IMR-90 (cell line): ENCODE measurements at regions not wholly inside any gene's neighbourhood (a gene's known extent, or its start where the extent isn't known, plus 50 kb on each side); places are given as distances from the start of the nearest gene placed in this dataset.
A peak's percentile ranks its signal among the peaks of the same experiment; 100 is the strongest.

ENCODE experiments used
- ATAC-seq: fragments of 200-7000 bp; cut with Tn5 transposase; 2 replicates; pipeline ENCODE4 v1.9.1; 2020; ENCODE audit warnings: low read depth, mild to moderate bottlenecking, moderate library complexity
- BruUV-seq: library from RNA; stranded (reverse); fragments of 400-500 nt; replicated peaks from 2 replicates; lab custom pipeline; 2021; lab: Mats Ljungman, UMichigan
- CTCF ChIA-PET: fragments of 300-600 bp; formaldehyde crosslinking; extraction: SDS; loops from one replicate; lab custom pipeline; 2021; ENCODE audit warnings: antibody characterized with exemption; lab: Yijun Ruan, JAX
- POLR2A ChIA-PET: fragments of 300-600 bp; sonication (Branson Sonifier 250); formaldehyde crosslinking; loops from one replicate; lab custom pipeline; 2022; ENCODE audit warnings: antibody characterized with exemption; ENCODE audit not compliant: unreplicated experiment; lab: Charles Lee
- DNase-seq: peaks from one replicate; pipeline ENCODE4 v3.0.0; 2013
- H2AFZ ChIP-seq: replicated peaks from 2 replicates; pipeline ENCODE3; 2013; ENCODE audit warnings: low read length, mild to moderate bottlenecking; ENCODE audit not compliant: poor library complexity
- H2AK5ac ChIP-seq: 2 replicates; pipeline ENCODE4 v1.6.1; 2013; ENCODE audit warnings: low read depth, low read length, inconsistent platforms
- H2AK9ac ChIP-seq: replicated peaks from 2 replicates; pipeline ENCODE3; 2013; ENCODE audit warnings: mild to moderate bottlenecking, low read depth, low read length, moderate library complexity; ENCODE audit not compliant: poor library complexity
- H2BK120ac ChIP-seq: 2 replicates; pipeline ENCODE4 v1.6.1; 2013; ENCODE audit warnings: low read depth, low read length, inconsistent platforms
- H2BK15ac ChIP-seq: 3 replicates; pipeline ENCODE4 v1.6.1; 2013; ENCODE audit warnings: low read depth, low read length, inconsistent platforms
- H2BK20ac ChIP-seq: 2 replicates; pipeline ENCODE4 v1.6.1; 2013; ENCODE audit warnings: low read depth, mild to moderate bottlenecking, inconsistent platforms, low read length, moderate library complexity
- H2BK5ac ChIP-seq: 2 replicates; pipeline ENCODE4 v1.6.1; 2013; ENCODE audit warnings: mild to moderate bottlenecking, low read depth, low read length, inconsistent platforms; ENCODE audit not compliant: poor library complexity, severe bottlenecking
- H3K14ac ChIP-seq: replicated peaks from 2 replicates; pipeline ENCODE4 v1.6.1; 2013; ENCODE audit warnings: low read depth, low read length, inconsistent platforms
- H3K18ac ChIP-seq: 2 replicates; pipeline ENCODE4 v1.6.1; 2013; ENCODE audit warnings: low read depth, low read length, control low read depth
- H3K23ac ChIP-seq: 2 replicates; pipeline ENCODE4 v1.6.1; 2013; ENCODE audit warnings: low read depth, low read length, inconsistent platforms
- H3K27ac ChIP-seq: 2 replicates; pipeline ENCODE4 v1.5.1; 2013; ENCODE audit warnings: mild to moderate bottlenecking, control low read depth, low read length; ENCODE audit not compliant: insufficient read depth
- H3K27me3 ChIP-seq: 2 replicates; pipeline ENCODE4 v1.6.1; 2013; ENCODE audit warnings: low read length; ENCODE audit not compliant: control insufficient read depth, insufficient read depth
- H3K36me3 ChIP-seq: 2 replicates; pipeline ENCODE4 v1.6.1; 2013; ENCODE audit warnings: low read length, mixed read lengths; ENCODE audit not compliant: control insufficient read depth, insufficient read depth
- H3K4ac ChIP-seq: 2 replicates; pipeline ENCODE4 v1.6.1; 2013; ENCODE audit warnings: low read depth, low read length, inconsistent platforms
- H3K4me1 ChIP-seq: 2 replicates; pipeline ENCODE4 v1.6.1; 2013; ENCODE audit warnings: low read length, mixed read lengths; ENCODE audit not compliant: control insufficient read depth, insufficient read depth
- H3K4me2 ChIP-seq: 2 replicates; pipeline ENCODE4 v1.6.1; 2013; ENCODE audit warnings: low read depth, mild to moderate bottlenecking, control low read depth, low read length, moderate library complexity
- H3K4me3 ChIP-seq: 2 replicates; pipeline ENCODE4 v1.5.1; 2013; ENCODE audit warnings: low read depth, mild to moderate bottlenecking, control low read depth, low read length, moderate library complexity; ENCODE audit not compliant: insufficient read depth
- H3K56ac ChIP-seq: 2 replicates; pipeline ENCODE4 v1.6.1; 2013; ENCODE audit warnings: low read length, inconsistent platforms; ENCODE audit not compliant: insufficient read depth; ENCODE audit errors: extremely low read depth
- H3K79me1 ChIP-seq, 2 experiments: 2 replicates each; pipeline ENCODE4 v1.6.1; 2013; ENCODE audit warnings: low read length in 2 of 2, inconsistent platforms in 1 of 2, low read depth in 1 of 2
- H3K9ac ChIP-seq: 2 replicates; pipeline ENCODE4 v1.6.1; 2013; ENCODE audit warnings: low read depth, low read length, control low read depth
- H3K9me1 ChIP-seq: 2 replicates; pipeline ENCODE4 v1.6.1; 2013; ENCODE audit warnings: low read length, inconsistent platforms; ENCODE audit not compliant: insufficient read depth
- H3K9me3 ChIP-seq: 2 replicates; pipeline ENCODE4 v1.6.1; 2013; ENCODE audit warnings: low read length; ENCODE audit not compliant: control insufficient read depth, insufficient read depth
- H4K20me1 ChIP-seq: 2 replicates; pipeline ENCODE4 v1.6.1; 2013; ENCODE audit warnings: low read length, inconsistent platforms; ENCODE audit not compliant: insufficient read depth
- H4K5ac ChIP-seq: 2 replicates; pipeline ENCODE4 v1.6.1; 2013; ENCODE audit warnings: mild to moderate bottlenecking, low read depth, low read length, control low read depth
- H4K8ac ChIP-seq, 2 experiments: 2 replicates each; pipeline ENCODE4 v1.6.1; 2013; ENCODE audit warnings: low read depth in 2 of 2, low read length in 2 of 2, control low read depth in 1 of 2, inconsistent platforms in 1 of 2
- H4K91ac ChIP-seq: 2 replicates; pipeline ENCODE4 v1.6.1; 2013; ENCODE audit warnings: low read depth, low read length, inconsistent platforms; ENCODE audit not compliant: insufficient read depth
- BHLHE40 ChIP-seq: fragments of 150-350 bp; IDR thresholded peaks from 2 replicates; pipeline ENCODE4 v1.6.1; 2016; ENCODE audit warnings: mild to moderate bottlenecking, low read depth, low read length
- CHD1 ChIP-seq: IDR thresholded peaks from 2 replicates; pipeline ENCODE4 v1.6.1; 2012; ENCODE audit warnings: low read depth, low read length, improper control_type of control experiment
- CTCF ChIP-seq: conservative IDR thresholded peaks from 2 replicates; pipeline ENCODE4 v1.5.1; 2012; ENCODE audit warnings: mild to moderate bottlenecking, low read depth, low read length, improper control_type of control experiment
- ELK1 ChIP-seq: fragments of 150-350 bp; IDR thresholded peaks from 2 replicates; pipeline ENCODE4 v1.6.1; 2016; ENCODE audit warnings: low read depth, mild to moderate bottlenecking, low read length, moderate library complexity, borderline replicate concordance
- FOS ChIP-seq: fragments of 150-350 bp; IDR thresholded peaks from 2 replicates; pipeline ENCODE4 v1.6.1; 2016; ENCODE audit warnings: low read depth, low read length
- MAZ ChIP-seq: IDR thresholded peaks from 2 replicates; pipeline ENCODE4 v1.6.1; 2012; ENCODE audit warnings: low read depth, mild to moderate bottlenecking, low read length, improper control_type of control experiment, moderate library complexity, borderline replicate concordance
- MXI1 ChIP-seq: IDR thresholded peaks from 2 replicates; pipeline ENCODE4 v1.6.1; 2012; ENCODE audit warnings: low read depth, mild to moderate bottlenecking, low read length, moderate library complexity, borderline replicate concordance
- NFE2L2 ChIP-seq: fragments of 150-350 bp; IDR thresholded peaks from 2 replicates; pipeline ENCODE4 v1.6.1; 2016; ENCODE audit warnings: low read depth, mild to moderate bottlenecking, low read length
- POLR2A ChIP-seq: IDR thresholded peaks from 2 replicates; pipeline ENCODE4 v1.6.1; 2012; ENCODE audit warnings: mild to moderate bottlenecking, low read depth, low read length
- RAD21 ChIP-seq: IDR thresholded peaks from 2 replicates; pipeline ENCODE4 v1.6.1; 2012; ENCODE audit warnings: low read length, improper control_type of control experiment
- RCOR1 ChIP-seq: IDR thresholded peaks from 2 replicates; pipeline ENCODE4 v1.6.1; 2012; ENCODE audit warnings: mild to moderate bottlenecking, low read length, improper control_type of control experiment; ENCODE audit not compliant: insufficient replicate concordance
- RFX5 ChIP-seq: IDR thresholded peaks from 2 replicates; pipeline ENCODE4 v1.8.0; 2012; ENCODE audit warnings: low read depth, mild to moderate bottlenecking, low read length, moderate library complexity
- SMC3 ChIP-seq: fragments of 150-350 bp; IDR thresholded peaks from 2 replicates; pipeline ENCODE4 v1.6.1; 2016; ENCODE audit warnings: low read depth, mild to moderate bottlenecking, antibody characterized with exemption, low read length, moderate library complexity
- USF2 ChIP-seq: fragments of 150-350 bp; IDR thresholded peaks from 2 replicates; pipeline ENCODE4 v1.6.1; 2017; ENCODE audit warnings: mild to moderate bottlenecking, antibody characterized with exemption, low read length, low read depth
- WGBS, 2 experiments: methylation state at CpG; one replicate each; pipeline versions ENCODE4 v1.1.5 to v1.1.7; 2013; ENCODE audit warnings: missing lambda C conversion rate in 2 of 2; ENCODE audit not compliant: insufficient read length in 1 of 2; ENCODE audit errors: extremely low coverage in 2 of 2; 5-methylcytosine and 5-hydroxymethylcytosine counted together
- dilution Hi-C: fragments of 300-500 bp; cut with HindIII; formaldehyde crosslinking; loops from one replicate; pipeline ENCODE4 v1.14.3; 2018; ENCODE audit warnings: low sequenced_read_pairs; ENCODE audit not compliant: unreplicated experiment
- in situ Hi-C: fragments of 300-500 bp; cut with MboI; formaldehyde crosslinking; loops from 3 replicates; pipeline ENCODE4 v1.14.3; 2019; ENCODE audit warnings: low sequenced_read_pairs, inconsistent platforms, mixed read lengths
- intact Hi-C: fragments of 100-400 bp; cut with micrococcal nuclease; formaldehyde crosslinking; loops from 2 replicates; pipeline ENCODE4 v1.10.0; 2022

GRCh38 chr7:155371331-155371883, 73.7 kb downstream of the INSIG1 start:
- WGBS, 2 experiments: 0% methylated on average over 1 of the region's 21 CpGs; no CpG with 5 or more reads in 1 of the 2 experiments
- peaks cover 2% of the 10 kb centered on the region; the same call in 1 of the 2 replicates for H3K4me1 ChIP-seq
- H3K4me2 ChIP-seq: no peak overlapping the region
- BruUV-seq: no TSS peak
- H3K14ac ChIP-seq: no peak overlapping the region
- H4K8ac ChIP-seq: no peak overlapping the region
- in situ Hi-C loops: no loop called here
- peaks cover 62% of the 10 kb centered on the region for H3K27me3 ChIP-seq
- DNase-seq (no peak), ATAC-seq (no peak)
- H3K9me1 ChIP-seq: no peaks in the 10 kb centered on the region
- H3K4ac ChIP-seq: no peak overlapping the region
- H4K5ac ChIP-seq: no peak overlapping the region
- no peak overlapping the region for H2AK5ac ChIP-seq
- no peaks in the 10 kb centered on the region for H3K79me1 ChIP-seq
- no peak overlapping the region for H3K4me3 ChIP-seq
- peak overlapping the region; percentile 3 for H2AK9ac ChIP-seq
- no peak overlapping the region for H2BK5ac ChIP-seq
- dilution Hi-C loops: no loop called here
- ChIA-PET CTCF (interaction anchor here (0.6 to 1.6 kb wide), 2 partner anchors 26 to 95 kb away, joined by 3 read pairs; no protein-coding TSS in a partner anchor), POLR2A (no interaction called here)
- H3K9ac ChIP-seq: no peak overlapping the region
- H4K91ac ChIP-seq: no peak overlapping the region
- H2AFZ ChIP-seq: no peak overlapping the region
- no peak overlapping the region for H3K27ac ChIP-seq
- H2BK15ac ChIP-seq: no peak overlapping the region
- H2BK120ac ChIP-seq: no peak overlapping the region
- intact Hi-C loops: loop anchor here (10.0 kb wide), 2 partner anchors 83 to 367 kb away; partner anchors contain the start of genes EN2 and PAXIP1
- no peak overlapping the region for H3K56ac ChIP-seq
- no peak overlapping the region for H2BK20ac ChIP-seq
- H3K23ac ChIP-seq: no peak overlapping the region
- H3K36me3 ChIP-seq: no peaks in the 10 kb centered on the region
- H4K20me1 ChIP-seq: no peaks in the 10 kb centered on the region; the same call in 1 of the 2 replicates
- peaks cover 8% of the 10 kb centered on the region; the same call in 1 of the 2 replicates for H3K9me3 ChIP-seq
- no peak for TF ChIP-seq BHLHE40
- no peak for TF ChIP-seq FOS
- TF ChIP-seq SMC3: no peak
- no peak for TF ChIP-seq RFX5
- no peak for TF ChIP-seq MXI1
- no peak for TF ChIP-seq RCOR1
- TF ChIP-seq RAD21: no peak
- TF ChIP-seq CHD1: no peak
- TF ChIP-seq POLR2A: no peak
- no peak for TF ChIP-seq USF2
- no peak for TF ChIP-seq CTCF
- no peak for TF ChIP-seq ELK1
- no peak for TF ChIP-seq NFE2L2
- TF ChIP-seq MAZ: no peak
- no peak overlapping the region for H3K18ac ChIP-seq
